ENCODE measurements at regions not wholly inside any gene's neighbourhood (a gene's known extent, or its start where the extent isn't known, plus 50 kb on each side); places are given as distances from the start of the nearest gene placed in this dataset.

DNA sequence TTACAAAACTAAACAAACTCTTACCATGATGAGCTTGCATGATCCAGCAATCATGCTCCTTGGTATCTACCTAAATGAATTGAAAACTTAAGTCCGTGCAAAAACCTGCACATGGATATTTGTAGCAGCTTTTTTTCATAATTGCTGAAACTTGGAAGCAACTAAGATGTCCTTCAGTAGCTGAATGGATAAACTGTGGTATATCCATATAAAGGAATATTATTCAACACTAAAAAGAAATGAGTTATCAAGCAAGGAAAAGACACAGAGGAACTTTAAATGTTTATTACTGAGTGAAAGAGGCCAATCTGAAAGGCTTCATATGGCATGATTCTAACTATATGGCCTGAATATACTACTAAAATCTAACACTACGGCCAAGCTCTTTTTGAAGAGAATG, 139.1 kb upstream of the ZNF608 start:
- no peak for TF ChIP-seq CREB1 (IDR thresholded peaks at IDR 0.05; ENCODE audit: low read depth)
- no peak for TF ChIP-seq REST (IDR thresholded peaks at IDR 0.05; ENCODE audit: low read depth)
- TF ChIP-seq EGR1 (IDR thresholded peaks at IDR 0.05), result no peak
- no peak for TF ChIP-seq TEAD4 (IDR thresholded peaks at IDR 0.05)
- TF ChIP-seq, protein P1, sequence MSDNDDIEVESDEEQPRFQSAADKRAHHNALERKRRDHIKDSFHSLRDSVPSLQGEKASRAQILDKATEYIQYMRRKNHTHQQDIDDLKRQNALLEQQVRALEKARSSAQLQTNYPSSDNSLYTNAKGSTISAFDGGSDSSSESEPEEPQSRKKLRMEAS (IDR thresholded peaks at IDR 0.05), result no peak
- TF ChIP-seq, protein P2, sequence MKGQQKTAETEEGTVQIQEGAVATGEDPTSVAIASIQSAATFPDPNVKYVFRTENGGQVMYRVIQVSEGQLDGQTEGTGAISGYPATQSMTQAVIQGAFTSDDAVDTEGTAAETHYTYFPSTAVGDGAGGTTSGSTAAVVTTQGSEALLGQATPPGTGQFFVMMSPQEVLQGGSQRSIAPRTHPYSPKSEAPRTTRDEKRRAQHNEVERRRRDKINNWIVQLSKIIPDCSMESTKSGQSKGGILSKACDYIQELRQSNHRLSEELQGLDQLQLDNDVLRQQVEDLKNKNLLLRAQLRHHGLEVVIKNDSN (IDR thresholded peaks at IDR 0.05), result no peak
- no peak for TF ChIP-seq RAD21 (IDR thresholded peaks at IDR 0.05; ENCODE audit: low read depth)
- no peak for TF ChIP-seq EP300 (IDR thresholded peaks at IDR 0.05; ENCODE audit: borderline replicate concordance)
- TF ChIP-seq TAF1 (IDR thresholded peaks at IDR 0.05; ENCODE audit: low read depth), result no peak
- no peak for TF ChIP-seq NFIC (IDR thresholded peaks at IDR 0.05)
- no peak for TF ChIP-seq YY1 (IDR thresholded peaks at IDR 0.05; ENCODE audit: low read depth)
- TF ChIP-seq ZBTB7A (IDR thresholded peaks at IDR 0.05; ENCODE audit: low read depth), result no peak
- no peak for TF ChIP-seq FOXM1 (IDR thresholded peaks at IDR 0.05; ENCODE audit: borderline replicate concordance, low read depth)
- TF ChIP-seq TCF12 (IDR thresholded peaks at IDR 0.05; ENCODE audit: low read depth), result no peak
- TF ChIP-seq CEBPB (IDR thresholded peaks at IDR 0.05), result no peak

DNA sequence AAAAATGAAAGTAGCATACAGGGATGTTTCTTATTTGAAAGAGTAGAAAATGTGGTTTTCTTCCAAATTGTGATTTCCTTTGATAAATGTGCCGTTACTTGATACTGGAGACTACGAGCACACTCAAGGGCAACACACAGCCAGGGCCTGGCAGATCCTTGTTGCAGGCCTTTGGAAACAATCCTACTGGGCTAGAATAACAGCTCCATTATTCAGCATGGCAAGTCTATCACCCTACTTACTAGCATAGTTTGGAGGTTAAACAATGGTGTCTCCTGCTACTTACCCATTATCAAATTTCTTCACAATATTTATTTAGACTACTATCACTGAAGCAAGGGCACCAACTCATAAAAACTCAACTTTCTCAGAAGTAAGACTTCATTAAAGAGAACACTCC, 140.8 kb upstream of the ZNF608 start:
- no peak for TF ChIP-seq RAD21 (IDR thresholded peaks at IDR 0.05; ENCODE audit: low read depth)

GRCh38 chr5:124888050-124888506, 141.6 kb upstream of the ZNF608 start:
- TF ChIP-seq RAD21 (IDR thresholded peaks at IDR 0.05; ENCODE audit: low read depth) (peak; percentile 22; the same call in 1 of the 2 replicates), FOXM1 (IDR thresholded peaks at IDR 0.05; ENCODE audit: borderline replicate concordance, low read depth) (no peak)

- TF ChIP-seq CEBPB (IDR thresholded peaks at IDR 0.05), result no peak
- TF ChIP-seq RAD21 (IDR thresholded peaks at IDR 0.05; ENCODE audit: low read depth), result no peak
- no peak for TF ChIP-seq NFIC (IDR thresholded peaks at IDR 0.05)
- TF ChIP-seq YY1 (IDR thresholded peaks at IDR 0.05; ENCODE audit: low read depth), result no peak
- TF ChIP-seq TEAD4 (IDR thresholded peaks at IDR 0.05), result no peak
- no peak for TF ChIP-seq EGR1 (IDR thresholded peaks at IDR 0.05)
- TF ChIP-seq CREB1 (IDR thresholded peaks at IDR 0.05; ENCODE audit: low read depth), result no peak
- TF ChIP-seq REST (IDR thresholded peaks at IDR 0.05; ENCODE audit: low read depth), result no peak
- no peak for TF ChIP-seq TCF12 (IDR thresholded peaks at IDR 0.05; ENCODE audit: low read depth)
- TF ChIP-seq, protein P1 (IDR thresholded peaks at IDR 0.05), result no peak
- TF ChIP-seq, protein P2 (IDR thresholded peaks at IDR 0.05), result no peak
- no peak for TF ChIP-seq TAF1 (IDR thresholded peaks at IDR 0.05; ENCODE audit: low read depth)
Measured at GRCh38 chr5:124888622-124889485, 142.4 kb upstream of the ZNF608 start.

DNA sequence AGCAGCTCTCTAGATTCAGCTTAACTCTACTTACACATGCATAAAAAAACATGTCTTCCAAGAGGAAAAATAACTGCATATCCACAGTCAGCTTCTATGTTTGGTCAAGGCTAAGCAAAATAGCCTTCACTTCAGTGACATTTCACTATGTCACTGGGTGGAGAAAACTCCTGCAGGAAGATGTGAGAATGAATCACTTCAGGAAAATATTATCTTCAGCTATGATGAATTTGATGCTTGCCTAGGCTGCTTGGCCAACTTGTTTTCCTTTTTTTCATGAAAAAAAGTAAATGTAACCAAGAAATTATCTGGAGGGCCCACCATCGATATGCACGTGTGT, 143.0 kb upstream of the ZNF608 start:
- TF ChIP-seq CREB1 (IDR thresholded peaks at IDR 0.05; ENCODE audit: low read depth) (no peak), TEAD4 (IDR thresholded peaks at IDR 0.05) (no peak), TAF1 (IDR thresholded peaks at IDR 0.05; ENCODE audit: low read depth) (no peak), REST (IDR thresholded peaks at IDR 0.05; ENCODE audit: low read depth) (no peak), RAD21 (IDR thresholded peaks at IDR 0.05; ENCODE audit: low read depth) (no peak), ZBTB7A (IDR thresholded peaks at IDR 0.05; ENCODE audit: low read depth) (no peak), FOXM1 (IDR thresholded peaks at IDR 0.05; ENCODE audit: borderline replicate concordance, low read depth) (no peak), CEBPB (IDR thresholded peaks at IDR 0.05) (no peak), EP300 (IDR thresholded peaks at IDR 0.05; ENCODE audit: borderline replicate concordance) (no peak), EGR1 (IDR thresholded peaks at IDR 0.05) (no peak), NFIC (IDR thresholded peaks at IDR 0.05) (no peak)
- TF ChIP-seq, protein P2 (IDR thresholded peaks at IDR 0.05), result no peak
- TF ChIP-seq, protein P1 (IDR thresholded peaks at IDR 0.05), result no peak
